Osteoblast (primary cell): ENCODE measurements at regions not wholly inside any gene's neighbourhood (a gene's known extent, or its start where the extent isn't known, plus 50 kb on each side); places are given as distances from the start of the nearest gene placed in this dataset.

ENCODE experiments used
- DNase-seq: peaks from one replicate; pipeline ENCODE4 v3.0.0; 2011; ENCODE audit warnings: low spot score, mixed read lengths; ENCODE audit not compliant: insufficient read length; ENCODE audit errors: missing footprints
- H2AFZ ChIP-seq: 2 replicates; pipeline ENCODE4 v1.6.0; 2011; ENCODE audit warnings: mild to moderate bottlenecking, low read length
- H3K27ac ChIP-seq: 2 replicates; pipeline ENCODE4 v1.5.1; 2011; ENCODE audit warnings: mild to moderate bottlenecking, low read depth, low read length, moderate library complexity
- H3K27me3 ChIP-seq: 2 replicates; pipeline ENCODE4 v1.6.0; 2012; ENCODE audit warnings: mild to moderate bottlenecking, control low read depth, inconsistent platforms, low read length, moderate library complexity; ENCODE audit not compliant: insufficient read depth
- H3K36me3 ChIP-seq: 2 replicates; pipeline ENCODE4 v1.5.1; 2011; ENCODE audit warnings: mild to moderate bottlenecking, low read length, control low read depth, moderate library complexity; ENCODE audit not compliant: insufficient read depth
- H3K4me1 ChIP-seq: 2 replicates; pipeline ENCODE4 v1.5.1; 2011; ENCODE audit warnings: mild to moderate bottlenecking, low read length, control low read depth, moderate library complexity; ENCODE audit not compliant: insufficient read depth
- H3K4me2 ChIP-seq: 2 replicates; pipeline ENCODE4 v1.6.0; 2011; ENCODE audit warnings: mild to moderate bottlenecking, low read length; ENCODE audit not compliant: insufficient read depth
- H3K4me3 ChIP-seq: fragments of 200-600 bp; sonication (generic); 3 replicates; pipeline ENCODE4 v1.5.1; 2012; ENCODE audit warnings: mild to moderate bottlenecking, low read length, inconsistent platforms; ENCODE audit not compliant: insufficient read depth
- H3K79me2 ChIP-seq: 2 replicates; pipeline ENCODE4 v1.6.0; 2012; ENCODE audit warnings: mild to moderate bottlenecking, low read length, control low read depth, inconsistent platforms; ENCODE audit not compliant: insufficient read depth
- H3K9me3 ChIP-seq: 2 replicates; pipeline ENCODE4 v1.5.1; 2011; ENCODE audit warnings: low read depth, low read length, control low read depth
- H4K20me1 ChIP-seq: 2 replicates; pipeline ENCODE4 v1.6.0; 2012; ENCODE audit warnings: mild to moderate bottlenecking, low read length, control low read depth; ENCODE audit not compliant: insufficient read depth
- TF ChIP-seq, protein P1 (sequence below): IDR thresholded peaks from 2 replicates; pipeline ENCODE4 v1.5.1; 2011; ENCODE audit warnings: mild to moderate bottlenecking, low read depth, low read length, moderate library complexity; ENCODE audit errors: extremely low read depth

DNA sequence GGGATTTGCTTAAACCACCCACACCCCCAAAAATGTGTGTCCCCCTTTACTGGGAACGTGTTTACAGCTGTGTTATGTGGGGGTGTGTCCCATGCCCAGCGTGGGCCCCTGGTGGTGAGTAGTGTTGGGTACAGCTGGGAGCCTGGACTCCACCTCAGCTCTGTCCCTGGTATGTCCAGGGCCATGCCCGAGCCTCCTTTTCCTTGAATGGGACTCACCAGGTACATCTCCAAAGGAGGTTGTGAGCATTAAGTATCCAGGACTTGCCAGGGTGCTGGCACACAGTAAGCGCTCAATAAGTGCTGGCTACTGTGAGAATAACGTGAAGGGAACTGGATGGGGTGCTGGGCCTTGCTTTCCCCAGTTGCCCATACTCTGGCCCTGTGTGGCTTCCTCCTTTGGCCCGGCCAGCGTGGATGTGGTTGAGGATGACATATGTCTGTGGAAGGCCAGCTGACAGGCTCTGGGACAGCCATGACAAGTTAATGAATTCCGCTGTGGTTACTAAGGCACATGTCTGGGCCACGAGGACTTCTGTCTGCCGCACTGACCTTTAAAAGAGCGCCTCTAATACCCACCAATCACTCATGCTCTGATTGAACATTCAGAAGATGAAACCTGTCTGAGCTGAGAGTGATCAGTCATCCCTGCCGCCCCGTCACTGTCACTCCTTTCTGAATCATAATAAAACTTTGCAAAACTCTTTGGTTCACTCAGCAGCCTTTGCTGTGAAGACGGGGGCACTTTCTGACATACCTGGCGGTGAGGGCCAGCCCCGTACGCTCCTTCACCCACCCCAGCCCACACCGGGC, 74.7 kb downstream of the DIO3 start:
- DNase-seq = peak; percentile 50
- H3K27me3 ChIP-seq = peaks cover 22% of the 10 kb centered on the region

DNA sequence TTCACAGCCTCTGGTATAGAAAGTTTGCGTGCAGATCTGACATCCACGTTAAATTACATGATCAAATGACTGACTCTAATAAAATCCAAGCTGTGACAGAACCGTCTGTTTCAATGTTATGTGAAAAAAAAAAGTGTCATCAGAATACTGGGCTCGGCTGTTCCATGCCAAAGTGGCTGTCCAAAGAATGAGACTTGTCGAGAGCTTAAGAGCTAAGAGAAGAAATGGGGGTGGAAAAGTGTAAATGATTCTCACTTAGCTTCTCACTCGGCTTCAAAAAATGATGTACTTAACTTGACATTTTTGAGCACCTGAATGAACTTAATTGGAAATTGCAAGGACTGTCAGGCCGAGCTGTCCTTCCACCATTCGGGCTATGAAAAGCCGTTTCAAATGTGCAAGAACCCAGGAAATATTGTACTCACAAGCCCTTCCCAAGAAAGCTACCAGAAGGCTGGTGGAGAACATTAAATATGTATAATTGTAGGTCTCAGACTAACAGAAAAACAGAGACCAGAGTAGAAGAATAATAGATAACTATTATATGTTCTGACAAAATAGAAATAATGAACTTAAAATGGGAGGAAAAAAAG, 78.0 kb downstream of the DIO3 start:
- Histone ChIP-seq H3K4me3 (no peak overlapping the region), H3K9me3 (no peaks in the 10 kb centered on the region), H3K27ac (no peak overlapping the region), H3K27me3 (peaks cover 29% of the 10 kb centered on the region), H2AFZ (no peak overlapping the region), H3K4me1 (no peaks in the 10 kb centered on the region), H3K4me2 (no peak overlapping the region), H4K20me1 (no peaks in the 10 kb centered on the region), H3K36me3 (no peaks in the 10 kb centered on the region), H3K79me2 (no peaks in the 10 kb centered on the region)
- DNase-seq = no peak
- TF ChIP-seq, protein P1, sequence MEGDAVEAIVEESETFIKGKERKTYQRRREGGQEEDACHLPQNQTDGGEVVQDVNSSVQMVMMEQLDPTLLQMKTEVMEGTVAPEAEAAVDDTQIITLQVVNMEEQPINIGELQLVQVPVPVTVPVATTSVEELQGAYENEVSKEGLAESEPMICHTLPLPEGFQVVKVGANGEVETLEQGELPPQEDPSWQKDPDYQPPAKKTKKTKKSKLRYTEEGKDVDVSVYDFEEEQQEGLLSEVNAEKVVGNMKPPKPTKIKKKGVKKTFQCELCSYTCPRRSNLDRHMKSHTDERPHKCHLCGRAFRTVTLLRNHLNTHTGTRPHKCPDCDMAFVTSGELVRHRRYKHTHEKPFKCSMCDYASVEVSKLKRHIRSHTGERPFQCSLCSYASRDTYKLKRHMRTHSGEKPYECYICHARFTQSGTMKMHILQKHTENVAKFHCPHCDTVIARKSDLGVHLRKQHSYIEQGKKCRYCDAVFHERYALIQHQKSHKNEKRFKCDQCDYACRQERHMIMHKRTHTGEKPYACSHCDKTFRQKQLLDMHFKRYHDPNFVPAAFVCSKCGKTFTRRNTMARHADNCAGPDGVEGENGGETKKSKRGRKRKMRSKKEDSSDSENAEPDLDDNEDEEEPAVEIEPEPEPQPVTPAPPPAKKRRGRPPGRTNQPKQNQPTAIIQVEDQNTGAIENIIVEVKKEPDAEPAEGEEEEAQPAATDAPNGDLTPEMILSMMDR = no peak

More for the DNA sequence above, 74.7 kb downstream of the DIO3 start:
- no peak overlapping the region for H3K4me3 ChIP-seq
- H4K20me1 ChIP-seq = no peaks in the 10 kb centered on the region
- no peaks in the 10 kb centered on the region for H3K79me2 ChIP-seq
- H3K27ac ChIP-seq = no peak overlapping the region
- H3K4me2 ChIP-seq = no peak overlapping the region
- TF ChIP-seq, protein P1 = no peak
- no peak overlapping the region for H2AFZ ChIP-seq
- no peaks in the 10 kb centered on the region for H3K9me3 ChIP-seq
- no peaks in the 10 kb centered on the region for H3K36me3 ChIP-seq
- H3K4me1 ChIP-seq = no peaks in the 10 kb centered on the region

DNA sequence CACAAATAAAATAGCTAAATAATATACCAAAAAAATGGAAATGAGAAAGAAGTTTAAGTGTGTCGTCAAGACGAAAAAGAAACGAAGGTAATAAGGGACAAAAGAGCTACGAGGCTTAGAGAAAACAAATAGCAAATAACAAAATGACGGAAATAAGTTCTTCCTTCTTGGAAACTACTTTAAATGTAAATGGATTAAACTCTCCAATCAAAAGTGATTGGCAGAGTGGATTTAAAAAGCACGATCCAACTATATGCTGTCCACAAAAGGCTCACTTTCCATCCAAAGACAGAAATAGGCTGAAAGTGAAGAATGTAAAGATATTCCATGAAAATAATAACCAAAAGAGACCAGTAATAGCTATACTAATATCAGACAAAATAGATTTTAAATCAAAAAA, 82.4 kb downstream of the DIO3 start:
- DNase-seq = no peak
- Histone ChIP-seq H3K4me2 (no peak overlapping the region), H3K4me3 (no peak overlapping the region), H3K27ac (no peak overlapping the region), H3K79me2 (no peaks in the 10 kb centered on the region), H3K4me1 (no peaks in the 10 kb centered on the region), H2AFZ (no peak overlapping the region), H4K20me1 (no peaks in the 10 kb centered on the region), H3K27me3 (peaks cover 30% of the 10 kb centered on the region), H3K36me3 (no peaks in the 10 kb centered on the region), H3K9me3 (no peaks in the 10 kb centered on the region)
- TF ChIP-seq, protein P1 = no peak

DNA sequence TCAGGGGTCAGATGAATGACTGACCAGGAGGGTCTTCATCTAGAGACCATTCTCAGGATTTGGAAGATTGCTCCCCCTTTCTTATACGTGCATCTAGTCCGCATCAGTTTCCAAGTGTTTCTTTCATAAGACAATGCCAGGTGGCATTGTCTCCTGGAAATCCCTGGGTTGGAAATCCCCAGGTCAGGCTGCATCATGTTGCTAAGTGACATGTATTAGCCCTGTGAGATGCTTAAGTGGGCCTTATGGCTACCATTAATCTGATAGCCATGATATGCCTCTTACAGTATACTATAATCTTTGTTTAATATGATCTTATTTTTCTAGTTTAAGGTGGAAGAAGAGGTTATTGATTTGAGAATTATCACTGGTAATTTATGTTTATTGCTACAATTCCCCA, 92.8 kb downstream of the DIO3 start:
- no peak overlapping the region for H2AFZ ChIP-seq
- peaks cover 37% of the 10 kb centered on the region for H3K27me3 ChIP-seq
- H3K4me2 ChIP-seq = no peak overlapping the region
- H3K36me3 ChIP-seq = no peaks in the 10 kb centered on the region
- no peak overlapping the region for H3K27ac ChIP-seq
- no peaks in the 10 kb centered on the region for H3K79me2 ChIP-seq
- H3K9me3 ChIP-seq = no peaks in the 10 kb centered on the region
- no peaks in the 10 kb centered on the region for H3K4me1 ChIP-seq
- H4K20me1 ChIP-seq = no peaks in the 10 kb centered on the region
- no peak overlapping the region for H3K4me3 ChIP-seq
- TF ChIP-seq, protein P1 = no peak
- DNase-seq = no peak
